Osteoblast (primary cell): ENCODE measurements at regions not wholly inside any gene's neighbourhood (a gene's known extent, or its start where the extent isn't known, plus 50 kb on each side); places are given as distances from the start of the nearest gene placed in this dataset.

Source experiments
- DNase-seq: peaks from one replicate; pipeline ENCODE4 v3.0.0; 2011; ENCODE audit warnings: low spot score, mixed read lengths; ENCODE audit not compliant: insufficient read length; ENCODE audit errors: missing footprints
- H2AFZ ChIP-seq: 2 replicates; pipeline ENCODE4 v1.6.0; 2011; ENCODE audit warnings: mild to moderate bottlenecking, low read length
- H3K27ac ChIP-seq: 2 replicates; pipeline ENCODE4 v1.5.1; 2011; ENCODE audit warnings: mild to moderate bottlenecking, low read depth, low read length, moderate library complexity
- H3K27me3 ChIP-seq: 2 replicates; pipeline ENCODE4 v1.6.0; 2012; ENCODE audit warnings: mild to moderate bottlenecking, control low read depth, inconsistent platforms, low read length, moderate library complexity; ENCODE audit not compliant: insufficient read depth
- H3K36me3 ChIP-seq: 2 replicates; pipeline ENCODE4 v1.5.1; 2011; ENCODE audit warnings: mild to moderate bottlenecking, low read length, control low read depth, moderate library complexity; ENCODE audit not compliant: insufficient read depth
- H3K4me1 ChIP-seq: 2 replicates; pipeline ENCODE4 v1.5.1; 2011; ENCODE audit warnings: mild to moderate bottlenecking, low read length, control low read depth, moderate library complexity; ENCODE audit not compliant: insufficient read depth
- H3K4me2 ChIP-seq: 2 replicates; pipeline ENCODE4 v1.6.0; 2011; ENCODE audit warnings: mild to moderate bottlenecking, low read length; ENCODE audit not compliant: insufficient read depth
- H3K4me3 ChIP-seq: fragments of 200-600 bp; sonication (generic); 3 replicates; pipeline ENCODE4 v1.5.1; 2012; ENCODE audit warnings: mild to moderate bottlenecking, low read length, inconsistent platforms; ENCODE audit not compliant: insufficient read depth
- H3K79me2 ChIP-seq: 2 replicates; pipeline ENCODE4 v1.6.0; 2012; ENCODE audit warnings: mild to moderate bottlenecking, low read length, control low read depth, inconsistent platforms; ENCODE audit not compliant: insufficient read depth
- H3K9me3 ChIP-seq: 2 replicates; pipeline ENCODE4 v1.5.1; 2011; ENCODE audit warnings: low read depth, low read length, control low read depth
- H4K20me1 ChIP-seq: 2 replicates; pipeline ENCODE4 v1.6.0; 2012; ENCODE audit warnings: mild to moderate bottlenecking, low read length, control low read depth; ENCODE audit not compliant: insufficient read depth
- CTCF ChIP-seq: IDR thresholded peaks from 2 replicates; pipeline ENCODE4 v1.5.1; 2011; ENCODE audit warnings: mild to moderate bottlenecking, low read depth, low read length, moderate library complexity; ENCODE audit errors: extremely low read depth

GRCh38 chr3:76643623-76644304 lies 396.1 kb upstream of the ROBO2 start:
- TF ChIP-seq CTCF: no peak
- H3K4me1 ChIP-seq: no peaks in the 10 kb centered on the region
- DNase-seq: no peak
- no peaks in the 10 kb centered on the region for H4K20me1 ChIP-seq
- H3K9me3 ChIP-seq: peaks cover 2% of the 10 kb centered on the region
- no peak overlapping the region for H3K4me3 ChIP-seq
- no peak overlapping the region for H3K27ac ChIP-seq
- H2AFZ ChIP-seq: no peak overlapping the region
- no peaks in the 10 kb centered on the region for H3K27me3 ChIP-seq
- H3K36me3 ChIP-seq: no peaks in the 10 kb centered on the region
- no peak overlapping the region for H3K4me2 ChIP-seq
- H3K79me2 ChIP-seq: no peaks in the 10 kb centered on the region

- Histone ChIP-seq H3K36me3 (no peaks in the 10 kb centered on the region), H4K20me1 (no peaks in the 10 kb centered on the region), H3K4me2 (no peak overlapping the region), H3K79me2 (no peaks in the 10 kb centered on the region), H3K27me3 (no peaks in the 10 kb centered on the region), H3K4me3 (no peak overlapping the region), H3K9me3 (peaks cover 2% of the 10 kb centered on the region), H3K27ac (no peak overlapping the region), H2AFZ (no peak overlapping the region), H3K4me1 (no peaks in the 10 kb centered on the region)
- no peak for TF ChIP-seq CTCF
- no peak for DNase-seq
Observed at GRCh38 chr3:76644305-76644675, 395.6 kb upstream of the ROBO2 start.

- H3K4me1 ChIP-seq: no peaks in the 10 kb centered on the region
- H3K79me2 ChIP-seq: no peaks in the 10 kb centered on the region
- no peak for TF ChIP-seq CTCF
- no peak overlapping the region for H3K27ac ChIP-seq
- no peak overlapping the region for H3K4me2 ChIP-seq
- H3K9me3 ChIP-seq: peaks cover 2% of the 10 kb centered on the region
- no peaks in the 10 kb centered on the region for H3K27me3 ChIP-seq
- DNase-seq: no peak
- H4K20me1 ChIP-seq: no peaks in the 10 kb centered on the region
- H3K4me3 ChIP-seq: no peak overlapping the region
- no peak overlapping the region for H2AFZ ChIP-seq
- no peaks in the 10 kb centered on the region for H3K36me3 ChIP-seq
Observed at GRCh38 chr3:76645724-76646123, 394.2 kb upstream of the ROBO2 start.

GRCh38 chr3:76646921-76647562 lies 392.9 kb upstream of the ROBO2 start:
- Histone ChIP-seq H3K4me1 (no peaks in the 10 kb centered on the region), H3K27ac (no peak overlapping the region), H3K4me3 (no peak overlapping the region), H2AFZ (no peak overlapping the region), H3K9me3 (peaks cover 2% of the 10 kb centered on the region), H4K20me1 (no peaks in the 10 kb centered on the region), H3K36me3 (no peaks in the 10 kb centered on the region), H3K79me2 (no peaks in the 10 kb centered on the region), H3K4me2 (no peak overlapping the region), H3K27me3 (no peaks in the 10 kb centered on the region)
- no peak for TF ChIP-seq CTCF
- DNase-seq: no peak
